SHP77 treated with DMSO at 0.1 percent for 48 hours (cell line): ENCODE measurements at regions not wholly inside any gene's neighbourhood (a gene's known extent, or its start where the extent isn't known, plus 50 kb on each side); places are given as distances from the start of the nearest gene placed in this dataset.

Experiments
- DNase-seq: peaks from one replicate; lab custom pipeline; 2025; lab: John Stamatoyannopoulos, UW

GRCh38 chr5:63351164-63351563 lies 611.1 kb downstream of the HTR1A start:
- no peak for DNase-seq

- no peak for DNase-seq
These were observed 615.8 kb downstream of the HTR1A start for GRCh38 chr5:63346451-63346850.

GRCh38 chr5:63341442-63341841 lies 620.8 kb downstream of the HTR1A start:
- no peak for DNase-seq

GRCh38 chr5:63323926-63324325 lies 638.3 kb downstream of the HTR1A start:
- no peak for DNase-seq

GRCh38 chr5:63314551-63314950 lies 647.7 kb downstream of the HTR1A start:
- DNase-seq, result no peak

GRCh38 chr5:63310644-63311043 lies 651.6 kb downstream of the HTR1A start:
- DNase-seq, result no peak

GRCh38 chr5:63306909-63307308 lies 655.3 kb downstream of the HTR1A start:
- no peak for DNase-seq

GRCh38 chr5:63293317-63293716 lies 668.9 kb downstream of the HTR1A start:
- no peak for DNase-seq

GRCh38 chr5:63286724-63287123 lies 675.5 kb downstream of the HTR1A start:
- DNase-seq, result no peak

GRCh38 chr5:63263411-63263810 lies 684.8 kb downstream of the LRRC70 start:
- DNase-seq, result no peak

GRCh38 chr5:63262185-63262981 lies 683.8 kb downstream of the LRRC70 start:
- DNase-seq, result no peak

- DNase-seq, result no peak
These were observed 683.1 kb downstream of the LRRC70 start for GRCh38 chr5:63261695-63262094.

- DNase-seq, result no peak
These were observed 677.0 kb downstream of the LRRC70 start for GRCh38 chr5:63255594-63255993.

- no peak for DNase-seq
These were observed 672.3 kb downstream of the LRRC70 start for GRCh38 chr5:63250939-63251338.

- DNase-seq, result no peak
These were observed 671.3 kb downstream of the LRRC70 start for GRCh38 chr5:63249960-63250359.

GRCh38 chr5:63247651-63248050 lies 669.0 kb downstream of the LRRC70 start:
- no peak for DNase-seq

GRCh38 chr5:63245271-63245670 lies 666.7 kb downstream of the LRRC70 start:
- DNase-seq, result no peak

- no peak for DNase-seq
These were observed 661.6 kb downstream of the LRRC70 start for GRCh38 chr5:63240063-63240755.

GRCh38 chr5:63233911-63234310 lies 655.3 kb downstream of the LRRC70 start:
- no peak for DNase-seq

GRCh38 chr5:63233361-63233760 lies 654.7 kb downstream of the LRRC70 start:
- no peak for DNase-seq

- no peak for DNase-seq
These were observed 652.1 kb downstream of the LRRC70 start for GRCh38 chr5:63230754-63231153.

GRCh38 chr5:63228154-63228553 lies 649.5 kb downstream of the LRRC70 start:
- DNase-seq, result no peak

- DNase-seq, result no peak
These were observed 641.6 kb downstream of the LRRC70 start for GRCh38 chr5:63220244-63220643.

- no peak for DNase-seq
These were observed 638.8 kb downstream of the LRRC70 start for GRCh38 chr5:63217422-63217821.
